Liver (tissue), 7 donors: ENCODE measurements at regions not wholly inside any gene's neighbourhood (a gene's known extent, or its start where the extent isn't known, plus 50 kb on each side); places are given as distances from the start of the nearest gene placed in this dataset.

ENCODE experiments used
- DNase-seq: peaks from one replicate; pipeline ENCODE4 v3.0.0-alpha.2; 2017; ENCODE audit warnings: low spot score
- H3K27ac ChIP-seq, 2 donors: one replicate each; pipeline ENCODE4 v1.7.0; 2013; ENCODE audit warnings: inconsistent platforms in 2 of 2, low read length in 2 of 2, control low read depth in 1 of 2, low read depth in 1 of 2, mild to moderate bottlenecking in 1 of 2
- H3K27me3 ChIP-seq, 4 donors: one replicate each; pipeline versions ENCODE4 v1.6.1 to v1.7.0; 2013; ENCODE audit warnings: low read length in 3 of 4, inconsistent platforms in 1 of 4, mild to moderate bottlenecking in 1 of 4, moderate library complexity in 1 of 4; ENCODE audit not compliant: control insufficient read depth in 4 of 4, insufficient read depth in 4 of 4
- H3K36me3 ChIP-seq, 4 donors: one replicate each; pipeline versions ENCODE4 v1.6.1 to v1.7.0; 2013; ENCODE audit warnings: low read length in 3 of 4, mild to moderate bottlenecking in 3 of 4, low read depth in 1 of 4, moderate library complexity in 1 of 4; ENCODE audit not compliant: control insufficient read depth in 4 of 4, insufficient read depth in 3 of 4
- H3K4me1 ChIP-seq, 4 donors: one replicate each; pipeline versions ENCODE4 v1.6.1 to v1.7.0; 2013; ENCODE audit warnings: low read length in 3 of 4, mild to moderate bottlenecking in 3 of 4, moderate library complexity in 1 of 4; ENCODE audit not compliant: control insufficient read depth in 4 of 4, insufficient read depth in 4 of 4
- H3K4me3 ChIP-seq, 3 donors: one replicate each; pipeline versions ENCODE4 v1.6.1 to v1.7.0; 2013; ENCODE audit warnings: low read length in 3 of 3, control low read depth in 1 of 3, low read depth in 1 of 3, mild to moderate bottlenecking in 1 of 3
- H3K9ac ChIP-seq, 2 donors: one replicate each; pipeline ENCODE4 v1.7.0; 2013; ENCODE audit warnings: low read length in 2 of 2, mild to moderate bottlenecking in 2 of 2, moderate library complexity in 2 of 2, control low read depth in 1 of 2, low read depth in 1 of 2
- H3K9me3 ChIP-seq, 4 donors: one replicate each; pipeline versions ENCODE4 v1.6.1 to v1.7.0; 2013; ENCODE audit warnings: low read length in 3 of 4; ENCODE audit not compliant: control insufficient read depth in 4 of 4
- EGR1 ChIP-seq, 2 donors: IDR thresholded peaks; 2 replicates each; pipeline ENCODE4 v1.6.1; 2016 to 2018; ENCODE audit warnings: antibody characterized with exemption in 2 of 2, low read depth in 2 of 2
- FOXA1 ChIP-seq: IDR thresholded peaks from 2 replicates; pipeline ENCODE4 v1.6.1; 2016; ENCODE audit warnings: antibody characterized with exemption
- FOXA2 ChIP-seq: IDR thresholded peaks from 2 replicates; pipeline ENCODE4 v1.6.1; 2016; ENCODE audit warnings: antibody characterized with exemption
- GABPA ChIP-seq, 2 donors: IDR thresholded peaks in 1 of 2; conservative IDR thresholded peaks in 1 of 2; 2 replicates each; pipeline ENCODE4 v1.6.1; 2016; ENCODE audit warnings: antibody characterized with exemption in 2 of 2, mild to moderate bottlenecking in 1 of 2, moderate library complexity in 1 of 2
- HNF4A ChIP-seq, 2 donors: conservative IDR thresholded peaks; 2 replicates each; pipeline ENCODE4 v1.6.1; 2016; ENCODE audit warnings: antibody characterized with exemption in 2 of 2, mild to moderate bottlenecking in 2 of 2
- HNF4G ChIP-seq: IDR thresholded peaks from 2 replicates; pipeline ENCODE4 v1.6.1; 2016; ENCODE audit warnings: antibody characterized with exemption
- JUND ChIP-seq, 2 donors: IDR thresholded peaks; 2 replicates each; pipeline ENCODE4 v1.6.1; 2016; ENCODE audit warnings: antibody characterized with exemption in 2 of 2
- NR2F2 ChIP-seq: IDR thresholded peaks from 2 replicates; pipeline ENCODE4 v1.6.1; 2016; ENCODE audit warnings: antibody characterized with exemption
- RAD21 ChIP-seq, 2 donors: IDR thresholded peaks; 2 replicates each; pipeline ENCODE4 v1.6.1; 2016; ENCODE audit warnings: antibody characterized with exemption in 2 of 2, mild to moderate bottlenecking in 2 of 2
- RXRA ChIP-seq, 2 donors: IDR thresholded peaks; 2 replicates each; pipeline ENCODE4 v1.6.1; 2017 to 2018; ENCODE audit warnings: antibody characterized with exemption in 2 of 2, mild to moderate bottlenecking in 1 of 2
- SP1 ChIP-seq: IDR thresholded peaks from 2 replicates; pipeline ENCODE4 v1.6.1; 2018; ENCODE audit warnings: antibody characterized with exemption, mild to moderate bottlenecking
- TAF1 ChIP-seq: conservative IDR thresholded peaks from 2 replicates; pipeline ENCODE4 v1.6.1; 2016; ENCODE audit warnings: antibody characterized with exemption, mild to moderate bottlenecking
- YY1 ChIP-seq: IDR thresholded peaks from 2 replicates; pipeline ENCODE4 v1.6.1; 2016; ENCODE audit warnings: antibody characterized with exemption, mild to moderate bottlenecking
- WGBS: extraction: QIAGEN DNeasy Blood & Tissue Kit; methylation state at CpG from one replicate; pipeline ENCODE4 v1.1.7; 2013; 5-methylcytosine and 5-hydroxymethylcytosine counted together
- TF ChIP-seq, protein P1 (sequence below): IDR thresholded peaks from 2 replicates; pipeline ENCODE4 v1.6.1; 2016; ENCODE audit warnings: antibody characterized with exemption
- TF ChIP-seq, protein P2 (sequence below): IDR thresholded peaks from 2 replicates; pipeline ENCODE4 v1.6.1; 2016; ENCODE audit warnings: antibody characterized with exemption
- TF ChIP-seq, protein P3 (sequence below): IDR thresholded peaks from 2 replicates; pipeline ENCODE4 v1.6.1; 2016; ENCODE audit warnings: antibody characterized with exemption, mild to moderate bottlenecking
- TF ChIP-seq, protein P4 (sequence below): IDR thresholded peaks from 2 replicates; pipeline ENCODE4 v1.6.1; 2016; ENCODE audit warnings: antibody characterized with exemption
- donor health status: healthy.
- donor health status: healthy.
- donor health status: healthy.
- donor health status: healthy.

DNA sequence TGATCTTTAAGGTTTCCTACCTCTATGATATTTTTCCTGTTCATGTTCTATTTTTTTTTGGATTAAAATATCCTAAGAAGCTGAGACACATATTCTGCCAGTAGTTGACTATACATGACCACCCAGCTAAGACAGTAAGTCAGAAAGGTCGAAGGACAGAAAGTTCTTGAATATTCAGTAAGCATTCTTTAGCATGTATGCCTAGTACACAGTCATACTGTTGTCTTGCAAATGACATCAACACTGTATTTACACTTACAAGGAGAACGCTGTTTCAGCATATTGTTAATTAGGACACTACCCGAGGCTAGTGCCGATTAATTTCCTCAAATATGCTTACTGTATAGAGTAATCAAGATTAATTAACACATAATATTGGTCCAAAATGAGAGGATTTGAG, 300.6 kb downstream of the STIM2 start (continued):
- TF ChIP-seq, protein P1, sequence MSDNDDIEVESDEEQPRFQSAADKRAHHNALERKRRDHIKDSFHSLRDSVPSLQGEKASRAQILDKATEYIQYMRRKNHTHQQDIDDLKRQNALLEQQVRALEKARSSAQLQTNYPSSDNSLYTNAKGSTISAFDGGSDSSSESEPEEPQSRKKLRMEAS: no peak
- no peak for TF ChIP-seq JUND (IDR thresholded peaks at IDR 0.05)
- no peak for TF ChIP-seq EGR1 (IDR thresholded peaks at IDR 0.05; ENCODE audit: low read depth in 2 of 2)
- no peak for TF ChIP-seq RXRA (IDR thresholded peaks at IDR 0.05)

DNA sequence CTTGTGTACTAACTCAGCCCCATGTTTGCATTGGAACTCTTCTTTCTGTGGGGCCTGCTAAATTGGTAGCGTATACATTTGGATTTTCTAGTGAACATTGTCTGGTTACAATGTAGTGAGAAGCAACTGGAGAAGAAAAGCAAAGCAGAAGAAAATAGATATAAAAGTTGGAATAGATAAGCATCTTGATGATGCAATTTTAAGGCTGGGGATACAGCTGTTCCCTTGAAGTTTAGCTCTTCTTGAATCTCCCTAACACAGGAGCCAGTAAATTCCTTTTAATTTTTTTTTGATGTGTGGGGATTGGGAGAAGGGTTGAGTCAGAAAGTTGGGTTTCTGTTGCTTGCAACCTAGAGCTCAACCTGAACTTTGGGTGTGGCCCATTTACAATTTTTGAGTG, 308.1 kb downstream of the STIM2 start:
- DNase-seq: no peak
- Histone ChIP-seq H3K4me3 (no peak overlapping the region), H3K27ac (no peak overlapping the region), H3K9ac (no peak overlapping the region), H3K36me3 (no peaks in the 10 kb centered on the region), H3K27me3 (no peaks in the 10 kb centered on the region), H3K4me1 (no peaks in the 10 kb centered on the region), H3K9me3 (peaks cover 0 to 3% (median 0%) of the 10 kb centered on the region in 4 donors)
- TF ChIP-seq RAD21 (IDR thresholded peaks at IDR 0.05) (no peak), SP1 (no peak), HNF4A (conservative IDR thresholded peaks at IDR 0.05) (no peak), RXRA (IDR thresholded peaks at IDR 0.05) (no peak), TAF1 (no peak), EGR1 (IDR thresholded peaks at IDR 0.05; ENCODE audit: low read depth in 2 of 2) (no peak), FOXA1 (no peak), JUND (IDR thresholded peaks at IDR 0.05) (no peak), NR2F2 (no peak)
- TF ChIP-seq, protein P2, sequence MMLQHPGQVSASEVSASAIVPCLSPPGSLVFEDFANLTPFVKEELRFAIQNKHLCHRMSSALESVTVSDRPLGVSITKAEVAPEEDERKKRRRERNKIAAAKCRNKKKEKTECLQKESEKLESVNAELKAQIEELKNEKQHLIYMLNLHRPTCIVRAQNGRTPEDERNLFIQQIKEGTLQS: no peak
- TF ChIP-seq, protein P1: no peak
- TF ChIP-seq, protein P3, sequence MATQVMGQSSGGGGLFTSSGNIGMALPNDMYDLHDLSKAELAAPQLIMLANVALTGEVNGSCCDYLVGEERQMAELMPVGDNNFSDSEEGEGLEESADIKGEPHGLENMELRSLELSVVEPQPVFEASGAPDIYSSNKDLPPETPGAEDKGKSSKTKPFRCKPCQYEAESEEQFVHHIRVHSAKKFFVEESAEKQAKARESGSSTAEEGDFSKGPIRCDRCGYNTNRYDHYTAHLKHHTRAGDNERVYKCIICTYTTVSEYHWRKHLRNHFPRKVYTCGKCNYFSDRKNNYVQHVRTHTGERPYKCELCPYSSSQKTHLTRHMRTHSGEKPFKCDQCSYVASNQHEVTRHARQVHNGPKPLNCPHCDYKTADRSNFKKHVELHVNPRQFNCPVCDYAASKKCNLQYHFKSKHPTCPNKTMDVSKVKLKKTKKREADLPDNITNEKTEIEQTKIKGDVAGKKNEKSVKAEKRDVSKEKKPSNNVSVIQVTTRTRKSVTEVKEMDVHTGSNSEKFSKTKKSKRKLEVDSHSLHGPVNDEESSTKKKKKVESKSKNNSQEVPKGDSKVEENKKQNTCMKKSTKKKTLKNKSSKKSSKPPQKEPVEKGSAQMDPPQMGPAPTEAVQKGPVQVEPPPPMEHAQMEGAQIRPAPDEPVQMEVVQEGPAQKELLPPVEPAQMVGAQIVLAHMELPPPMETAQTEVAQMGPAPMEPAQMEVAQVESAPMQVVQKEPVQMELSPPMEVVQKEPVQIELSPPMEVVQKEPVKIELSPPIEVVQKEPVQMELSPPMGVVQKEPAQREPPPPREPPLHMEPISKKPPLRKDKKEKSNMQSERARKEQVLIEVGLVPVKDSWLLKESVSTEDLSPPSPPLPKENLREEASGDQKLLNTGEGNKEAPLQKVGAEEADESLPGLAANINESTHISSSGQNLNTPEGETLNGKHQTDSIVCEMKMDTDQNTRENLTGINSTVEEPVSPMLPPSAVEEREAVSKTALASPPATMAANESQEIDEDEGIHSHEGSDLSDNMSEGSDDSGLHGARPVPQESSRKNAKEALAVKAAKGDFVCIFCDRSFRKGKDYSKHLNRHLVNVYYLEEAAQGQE: no peak
- TF ChIP-seq, protein P4, sequence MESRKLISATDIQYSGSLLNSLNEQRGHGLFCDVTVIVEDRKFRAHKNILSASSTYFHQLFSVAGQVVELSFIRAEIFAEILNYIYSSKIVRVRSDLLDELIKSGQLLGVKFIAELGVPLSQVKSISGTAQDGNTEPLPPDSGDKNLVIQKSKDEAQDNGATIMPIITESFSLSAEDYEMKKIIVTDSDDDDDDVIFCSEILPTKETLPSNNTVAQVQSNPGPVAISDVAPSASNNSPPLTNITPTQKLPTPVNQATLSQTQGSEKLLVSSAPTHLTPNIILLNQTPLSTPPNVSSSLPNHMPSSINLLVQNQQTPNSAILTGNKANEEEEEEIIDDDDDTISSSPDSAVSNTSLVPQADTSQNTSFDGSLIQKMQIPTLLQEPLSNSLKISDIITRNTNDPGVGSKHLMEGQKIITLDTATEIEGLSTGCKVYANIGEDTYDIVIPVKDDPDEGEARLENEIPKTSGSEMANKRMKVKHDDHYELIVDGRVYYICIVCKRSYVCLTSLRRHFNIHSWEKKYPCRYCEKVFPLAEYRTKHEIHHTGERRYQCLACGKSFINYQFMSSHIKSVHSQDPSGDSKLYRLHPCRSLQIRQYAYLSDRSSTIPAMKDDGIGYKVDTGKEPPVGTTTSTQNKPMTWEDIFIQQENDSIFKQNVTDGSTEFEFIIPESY: no peak
- 86% methylated on average over 1 of the region's 1 CpG for WGBS

DNA sequence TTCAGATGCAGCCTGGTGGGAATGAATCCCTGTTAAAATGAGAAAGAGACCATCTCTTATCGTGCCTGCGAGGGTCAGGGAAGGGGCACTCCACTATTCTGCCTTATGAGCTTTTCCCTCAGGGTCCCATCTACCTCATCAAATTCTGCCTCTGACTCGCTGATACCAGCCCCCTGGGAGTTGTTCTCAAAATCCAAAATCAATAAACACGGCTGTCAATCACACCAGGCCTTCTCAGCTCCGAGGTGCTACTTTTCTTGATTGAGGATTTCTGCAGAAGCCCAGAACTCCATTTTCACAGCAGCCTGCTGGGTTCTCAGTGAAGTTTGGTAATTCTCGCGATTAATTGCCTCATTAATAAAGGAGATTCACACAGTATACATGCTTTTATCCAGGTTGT, 312.6 kb downstream of the STIM2 start:
- H3K9ac ChIP-seq: no peak overlapping the region
- H3K27ac ChIP-seq: no peak overlapping the region
- no peaks in the 10 kb centered on the region for H3K36me3 ChIP-seq
- no peak for DNase-seq
- WGBS: 69% methylated on average over 7 of the region's 7 CpGs
- H3K4me1 ChIP-seq: no peaks in the 10 kb centered on the region
- no peak overlapping the region for H3K4me3 ChIP-seq
- H3K9me3 ChIP-seq: peaks cover 0 to 3% (median 0%) of the 10 kb centered on the region in 4 donors
- H3K27me3 ChIP-seq: peaks cover 0 to 6% (median 0%) of the 10 kb centered on the region in 4 donors
- TF ChIP-seq FOXA2 (no peak), TAF1 (no peak), HNF4A (conservative IDR thresholded peaks at IDR 0.05) (no peak), NR2F2 (no peak), HNF4G (no peak), RXRA (IDR thresholded peaks at IDR 0.05) (no peak), GABPA (IDR thresholded peaks at IDR 0.05 in 1 of 2, conservative IDR thresholded peaks at IDR 0.05 in 1 of 2) (no peak), YY1 (no peak)
- TF ChIP-seq, protein P4: no peak
- TF ChIP-seq, protein P3: no peak
- TF ChIP-seq, protein P2: no peak
